ENCODE measurements at regions not wholly inside any gene's neighbourhood (a gene's known extent, or its start where the extent isn't known, plus 50 kb on each side); places are given as distances from the start of the nearest gene placed in this dataset.
"Not testable (repeated sequence)": the region's sequence is repeated elsewhere in the genome, so short reads cannot be mapped to it uniquely, and the experiment has no call there.

DNA sequence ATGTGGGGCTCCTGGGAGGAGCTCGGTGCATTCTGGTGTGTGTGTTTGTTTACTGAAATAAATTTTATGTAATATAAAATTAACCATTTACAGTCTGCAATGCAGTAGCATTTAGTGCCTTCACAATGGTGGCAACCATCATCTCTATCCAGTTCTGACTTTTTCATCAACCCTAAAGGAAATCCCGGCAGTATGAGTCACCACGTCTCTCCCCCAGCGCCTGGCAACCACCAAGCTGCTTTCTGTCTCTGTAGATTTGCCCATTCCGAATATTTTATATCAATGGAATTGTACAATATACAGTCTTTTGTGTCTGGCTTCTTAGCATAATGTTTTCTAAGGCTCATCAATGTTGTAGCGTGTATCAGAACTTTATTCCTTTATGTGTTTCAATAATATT is 300.5 kb downstream of the MIAT start:
- DNase-seq (ENCODE audit: low read depth in 6 of 9, low spot score in 9 of 9) = no peak
- Histone ChIP-seq H3K4me3 (ENCODE audit: low read length in 2 of 2) (no peak overlapping the region), H3K36me3 (ENCODE audit: control insufficient read depth in 2 of 2, insufficient read depth in 2 of 2, low read length in 1 of 2) (no peaks in the 10 kb centered on the region), H3K27ac (ENCODE audit: low read depth in 1 of 2, low read length in 1 of 2) (no peak overlapping the region), H3K27me3 (ENCODE audit: control insufficient read depth in 2 of 2, insufficient read depth in 1 of 2, low read length in 1 of 2) (peaks cover 4 to 22% of the 10 kb centered on the region in 2 donors), H3K9me3 (ENCODE audit: control insufficient read depth in 2 of 2, insufficient read depth in 1 of 2, low read length in 1 of 2) (no peaks in the 10 kb centered on the region), H3K4me1 (ENCODE audit: control insufficient read depth in 2 of 2, insufficient read depth in 2 of 2, low read length in 2 of 2) (no peaks in the 10 kb centered on the region)
- 92% methylated on average over 6 of the region's 6 CpGs for WGBS

- DNase-seq (ENCODE audit: low read depth in 6 of 9, low spot score in 9 of 9) = no peak
- H3K4me3 ChIP-seq (ENCODE audit: low read length in 2 of 2) = no peak overlapping the region
- H3K27ac ChIP-seq (ENCODE audit: low read depth in 1 of 2, low read length in 1 of 2) = no peak overlapping the region
- 90% methylated on average over 1 of the region's 1 CpG for WGBS
- no peaks in the 10 kb centered on the region for H3K9me3 ChIP-seq (ENCODE audit: control insufficient read depth in 2 of 2, insufficient read depth in 1 of 2, low read length in 1 of 2)
- H3K27me3 ChIP-seq (ENCODE audit: control insufficient read depth in 2 of 2, insufficient read depth in 1 of 2, low read length in 1 of 2) = peaks cover 3 to 17% of the 10 kb centered on the region in 2 donors
- H3K4me1 ChIP-seq (ENCODE audit: control insufficient read depth in 2 of 2, insufficient read depth in 2 of 2, low read length in 2 of 2) = no peaks in the 10 kb centered on the region
- no peaks in the 10 kb centered on the region for H3K36me3 ChIP-seq (ENCODE audit: control insufficient read depth in 2 of 2, insufficient read depth in 2 of 2, low read length in 1 of 2)
Observed at GRCh38 chr22:26958378-26958777, 301.0 kb downstream of the MIAT start.

GRCh38 chr22:26964642-26965041 is 307.3 kb downstream of the MIAT start:
- no peak overlapping the region for H3K27ac ChIP-seq (ENCODE audit: low read depth in 1 of 2, low read length in 1 of 2)
- no peak for DNase-seq (ENCODE audit: low read depth in 6 of 9, low spot score in 9 of 9)
- 90% methylated on average over 1 of the region's 1 CpG for WGBS

GRCh38 chr22:26967282-26967681 is 309.9 kb downstream of the MIAT start:
- Histone ChIP-seq H3K27ac (ENCODE audit: low read depth in 1 of 2, low read length in 1 of 2) (no peak overlapping the region), H3K27me3 (ENCODE audit: control insufficient read depth in 2 of 2, insufficient read depth in 1 of 2, low read length in 1 of 2) (no peaks in the 10 kb centered on the region), H3K4me3 (ENCODE audit: low read length in 2 of 2) (no peak overlapping the region), H3K9me3 (ENCODE audit: control insufficient read depth in 2 of 2, insufficient read depth in 1 of 2, low read length in 1 of 2) (no peaks in the 10 kb centered on the region), H3K4me1 (ENCODE audit: control insufficient read depth in 2 of 2, insufficient read depth in 2 of 2, low read length in 2 of 2) (no peaks in the 10 kb centered on the region), H3K36me3 (ENCODE audit: control insufficient read depth in 2 of 2, insufficient read depth in 2 of 2, low read length in 1 of 2) (no peaks in the 10 kb centered on the region)
- no peak for DNase-seq (ENCODE audit: low read depth in 6 of 9, low spot score in 9 of 9)
- 95% methylated on average over 2 of the region's 2 CpGs for WGBS

More at GRCh38 chr22:26964642-26965041, 307.3 kb downstream of the MIAT start:
- H3K4me1 ChIP-seq (ENCODE audit: control insufficient read depth in 2 of 2, insufficient read depth in 2 of 2, low read length in 2 of 2) = no peaks in the 10 kb centered on the region
- no peak overlapping the region for H3K4me3 ChIP-seq (ENCODE audit: low read length in 2 of 2)
- H3K36me3 ChIP-seq (ENCODE audit: control insufficient read depth in 2 of 2, insufficient read depth in 2 of 2, low read length in 1 of 2) = no peaks in the 10 kb centered on the region
- no peaks in the 10 kb centered on the region for H3K9me3 ChIP-seq (ENCODE audit: control insufficient read depth in 2 of 2, insufficient read depth in 1 of 2, low read length in 1 of 2)
- no peaks in the 10 kb centered on the region for H3K27me3 ChIP-seq (ENCODE audit: control insufficient read depth in 2 of 2, insufficient read depth in 1 of 2, low read length in 1 of 2)

GRCh38 chr22:26968859-26969523 is 311.6 kb downstream of the MIAT start:
- H3K4me3 ChIP-seq (ENCODE audit: low read length in 2 of 2) = no peak overlapping the region
- no peaks in the 10 kb centered on the region for H3K4me1 ChIP-seq (ENCODE audit: control insufficient read depth in 2 of 2, insufficient read depth in 2 of 2, low read length in 2 of 2)
- no peak overlapping the region for H3K27ac ChIP-seq (ENCODE audit: low read depth in 1 of 2, low read length in 1 of 2)
- no peaks in the 10 kb centered on the region for H3K27me3 ChIP-seq (ENCODE audit: control insufficient read depth in 2 of 2, insufficient read depth in 1 of 2, low read length in 1 of 2)
- H3K36me3 ChIP-seq (ENCODE audit: control insufficient read depth in 2 of 2, insufficient read depth in 2 of 2, low read length in 1 of 2) = no peaks in the 10 kb centered on the region
- no peak for DNase-seq (ENCODE audit: low read depth in 6 of 9, low spot score in 9 of 9)
- no peaks in the 10 kb centered on the region for H3K9me3 ChIP-seq (ENCODE audit: control insufficient read depth in 2 of 2, insufficient read depth in 1 of 2, low read length in 1 of 2)
- WGBS = 91% methylated on average over 6 of the region's 6 CpGs

DNA sequence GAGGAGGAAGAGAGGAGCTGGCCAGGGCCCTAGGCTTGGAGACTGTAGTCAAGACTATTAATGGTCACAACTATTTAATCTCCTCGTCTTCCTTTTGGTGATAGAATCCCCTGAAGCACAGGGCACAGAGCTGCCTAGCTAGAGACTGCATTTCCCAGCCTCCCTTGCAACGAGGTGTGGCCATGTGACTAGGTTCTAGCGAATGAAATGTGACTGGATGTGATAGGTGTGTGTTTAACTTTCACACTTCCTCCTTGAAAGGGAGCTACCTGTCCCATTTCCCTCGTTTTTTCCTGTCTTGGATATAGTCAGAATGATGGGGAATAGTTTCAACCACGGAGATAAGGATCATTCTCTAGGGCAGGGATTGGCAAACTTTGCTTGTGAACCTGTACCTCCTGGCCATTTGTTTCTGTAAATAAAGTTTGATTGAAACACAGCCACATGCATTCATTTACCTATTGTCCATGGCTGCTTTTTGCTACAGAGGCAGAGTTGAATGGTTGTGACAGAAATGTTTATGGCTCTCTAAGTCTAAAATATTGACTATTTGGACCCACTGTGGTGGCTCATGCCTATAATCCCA is 313.5 kb downstream of the MIAT start:
- Histone ChIP-seq H3K4me3 (ENCODE audit: low read length in 2 of 2) (no peak overlapping the region), H3K27ac (ENCODE audit: low read depth in 1 of 2, low read length in 1 of 2) (no peak overlapping the region), H3K27me3 (ENCODE audit: control insufficient read depth in 2 of 2, insufficient read depth in 1 of 2, low read length in 1 of 2) (no peaks in the 10 kb centered on the region), H3K9me3 (ENCODE audit: control insufficient read depth in 2 of 2, insufficient read depth in 1 of 2, low read length in 1 of 2) (no peaks in the 10 kb centered on the region), H3K4me1 (ENCODE audit: control insufficient read depth in 2 of 2, insufficient read depth in 2 of 2, low read length in 2 of 2) (no peaks in the 10 kb centered on the region), H3K36me3 (ENCODE audit: control insufficient read depth in 2 of 2, insufficient read depth in 2 of 2, low read length in 1 of 2) (no peaks in the 10 kb centered on the region)
- 32% methylated on average over 5 of the region's 5 CpGs for WGBS
- DNase-seq (ENCODE audit: low read depth in 6 of 9, low spot score in 9 of 9) = no peak

- no peaks in the 10 kb centered on the region for H3K4me1 ChIP-seq (ENCODE audit: control insufficient read depth in 2 of 2, insufficient read depth in 2 of 2, low read length in 2 of 2)
- H3K27me3 ChIP-seq (ENCODE audit: control insufficient read depth in 2 of 2, insufficient read depth in 1 of 2, low read length in 1 of 2) = no peaks in the 10 kb centered on the region
- H3K4me3 ChIP-seq (ENCODE audit: low read length in 2 of 2) = no peak overlapping the region
- 91% methylated on average over 6 of the region's 6 CpGs for WGBS
- H3K9me3 ChIP-seq (ENCODE audit: control insufficient read depth in 2 of 2, insufficient read depth in 1 of 2, low read length in 1 of 2) = no peaks in the 10 kb centered on the region
- no peaks in the 10 kb centered on the region for H3K36me3 ChIP-seq (ENCODE audit: control insufficient read depth in 2 of 2, insufficient read depth in 2 of 2, low read length in 1 of 2)
- DNase-seq (ENCODE audit: low read depth in 6 of 9, low spot score in 9 of 9) = no peak
- no peak overlapping the region for H3K27ac ChIP-seq (ENCODE audit: low read depth in 1 of 2, low read length in 1 of 2)
Observed at GRCh38 chr22:26972286-26972685, 314.9 kb downstream of the MIAT start.

- not testable (repeated sequence) for H3K27me3 ChIP-seq (ENCODE audit: control insufficient read depth in 2 of 2, insufficient read depth in 1 of 2, low read length in 1 of 2); H3K27ac ChIP-seq (ENCODE audit: low read depth in 1 of 2, low read length in 1 of 2); H3K36me3 ChIP-seq (ENCODE audit: control insufficient read depth in 2 of 2, insufficient read depth in 2 of 2, low read length in 1 of 2); H3K4me1 ChIP-seq (ENCODE audit: control insufficient read depth in 2 of 2, insufficient read depth in 2 of 2, low read length in 2 of 2); H3K9me3 ChIP-seq (ENCODE audit: control insufficient read depth in 2 of 2, insufficient read depth in 1 of 2, low read length in 1 of 2); DNase-seq (ENCODE audit: low read depth in 6 of 9, low spot score in 9 of 9); H3K4me3 ChIP-seq (ENCODE audit: low read length in 2 of 2)
- 95% methylated on average over 5 of the region's 5 CpGs for whole genome bisulfite sequencing
Observed at GRCh38 chr22:26972915-26973314, 315.5 kb downstream of the MIAT start.

- H3K27me3 ChIP-seq (ENCODE audit: control insufficient read depth in 2 of 2, insufficient read depth in 1 of 2, low read length in 1 of 2) = no peaks in the 10 kb centered on the region
- H3K36me3 ChIP-seq (ENCODE audit: control insufficient read depth in 2 of 2, insufficient read depth in 2 of 2, low read length in 1 of 2) = no peaks in the 10 kb centered on the region
- H3K4me1 ChIP-seq (ENCODE audit: control insufficient read depth in 2 of 2, insufficient read depth in 2 of 2, low read length in 2 of 2) = no peaks in the 10 kb centered on the region
- WGBS = 93% methylated on average over 3 of the region's 3 CpGs
- H3K4me3 ChIP-seq (ENCODE audit: low read length in 2 of 2) = no peak overlapping the region
- DNase-seq (ENCODE audit: low read depth in 6 of 9, low spot score in 9 of 9) = no peak
- no peaks in the 10 kb centered on the region for H3K9me3 ChIP-seq (ENCODE audit: control insufficient read depth in 2 of 2, insufficient read depth in 1 of 2, low read length in 1 of 2)
- no peak overlapping the region for H3K27ac ChIP-seq (ENCODE audit: low read depth in 1 of 2, low read length in 1 of 2)
Observed at GRCh38 chr22:26974034-26974433, 316.6 kb downstream of the MIAT start.
